GM12875 (cell line): ENCODE measurements at regions not wholly inside any gene's neighbourhood (a gene's known extent, or its start where the extent isn't known, plus 50 kb on each side); places are given as distances from the start of the nearest gene placed in this dataset.

ENCODE experiments used
- H3K4me3 ChIP-seq: one replicate; pipeline ENCODE4 v1.5.1; 2011; ENCODE audit warnings: low read depth, low read length, control low read depth
- TF ChIP-seq, protein P1 (sequence below): IDR thresholded peaks from 2 replicates; pipeline ENCODE4 v1.5.1; 2011; ENCODE audit warnings: low read depth, mild to moderate bottlenecking, control low read depth, inconsistent platforms, low read length, moderate library complexity, borderline replicate concordance; ENCODE audit not compliant: insufficient read depth

DNA sequence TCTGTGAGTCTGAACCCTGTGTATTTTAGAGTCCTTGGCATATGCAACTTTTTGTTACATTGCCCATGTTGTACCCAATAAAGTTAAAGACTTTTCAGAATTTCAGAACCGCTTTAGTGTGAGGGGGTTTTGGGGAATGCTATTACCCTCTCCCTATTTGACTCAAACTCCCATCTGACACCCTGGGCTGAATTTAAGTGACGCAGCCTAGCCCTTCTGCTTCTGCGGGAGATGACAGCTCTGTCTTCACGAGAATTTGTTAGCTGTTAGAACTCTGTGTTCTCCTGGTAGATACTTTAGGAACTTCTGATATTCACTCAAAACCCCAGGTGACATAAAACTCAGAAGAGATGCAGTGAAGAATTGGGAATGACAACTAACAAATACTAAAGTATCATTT lies 500.6 kb upstream of the ID4 start:
- TF ChIP-seq, protein P1, sequence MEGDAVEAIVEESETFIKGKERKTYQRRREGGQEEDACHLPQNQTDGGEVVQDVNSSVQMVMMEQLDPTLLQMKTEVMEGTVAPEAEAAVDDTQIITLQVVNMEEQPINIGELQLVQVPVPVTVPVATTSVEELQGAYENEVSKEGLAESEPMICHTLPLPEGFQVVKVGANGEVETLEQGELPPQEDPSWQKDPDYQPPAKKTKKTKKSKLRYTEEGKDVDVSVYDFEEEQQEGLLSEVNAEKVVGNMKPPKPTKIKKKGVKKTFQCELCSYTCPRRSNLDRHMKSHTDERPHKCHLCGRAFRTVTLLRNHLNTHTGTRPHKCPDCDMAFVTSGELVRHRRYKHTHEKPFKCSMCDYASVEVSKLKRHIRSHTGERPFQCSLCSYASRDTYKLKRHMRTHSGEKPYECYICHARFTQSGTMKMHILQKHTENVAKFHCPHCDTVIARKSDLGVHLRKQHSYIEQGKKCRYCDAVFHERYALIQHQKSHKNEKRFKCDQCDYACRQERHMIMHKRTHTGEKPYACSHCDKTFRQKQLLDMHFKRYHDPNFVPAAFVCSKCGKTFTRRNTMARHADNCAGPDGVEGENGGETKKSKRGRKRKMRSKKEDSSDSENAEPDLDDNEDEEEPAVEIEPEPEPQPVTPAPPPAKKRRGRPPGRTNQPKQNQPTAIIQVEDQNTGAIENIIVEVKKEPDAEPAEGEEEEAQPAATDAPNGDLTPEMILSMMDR, result no peak
- H3K4me3 ChIP-seq, result no peak overlapping the region

DNA sequence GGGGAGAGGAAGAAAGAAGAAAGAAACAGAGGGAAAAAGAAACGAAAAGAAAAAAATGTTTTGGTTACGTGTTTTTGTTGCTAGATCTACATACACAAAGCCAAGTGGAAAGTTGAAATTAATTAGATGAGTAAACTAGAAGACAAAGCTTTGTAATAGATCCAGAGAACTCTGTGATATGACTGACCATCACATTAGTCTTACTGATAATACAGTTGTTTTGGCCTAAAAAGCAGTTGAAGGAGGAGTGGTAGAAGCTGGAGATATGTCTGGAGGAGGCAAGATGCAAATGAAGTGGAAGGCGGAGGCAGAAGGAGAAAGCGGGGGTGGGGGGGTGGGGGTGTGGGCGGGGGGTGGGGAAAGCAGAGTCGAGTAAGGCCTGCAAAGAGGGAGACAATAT lies 500.1 kb upstream of the ID4 start:
- TF ChIP-seq, protein P1, result no peak

DNA sequence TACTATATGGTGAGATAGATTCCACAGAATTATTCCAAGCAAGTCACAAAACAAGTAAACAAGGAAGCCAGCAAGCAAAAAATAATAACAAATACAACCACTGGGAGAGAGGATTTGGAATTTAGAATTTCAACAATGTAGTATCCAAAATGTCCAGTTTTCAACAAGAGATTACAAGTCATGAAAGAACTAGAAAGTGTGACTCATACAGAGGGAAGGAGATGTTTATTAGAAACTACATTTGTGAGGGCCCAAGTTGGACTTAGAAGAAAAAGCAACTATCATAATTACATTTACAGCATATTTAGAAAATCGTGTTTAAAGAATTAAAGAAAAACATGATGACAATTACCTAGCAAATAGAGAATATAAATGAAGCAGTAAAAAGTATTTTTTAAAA lies 494.6 kb upstream of the ID4 start:
- TF ChIP-seq, protein P1, result no peak
- no peak overlapping the region for H3K4me3 ChIP-seq

More for the DNA sequence above, 500.1 kb upstream of the ID4 start:
- no peak overlapping the region for H3K4me3 ChIP-seq

DNA sequence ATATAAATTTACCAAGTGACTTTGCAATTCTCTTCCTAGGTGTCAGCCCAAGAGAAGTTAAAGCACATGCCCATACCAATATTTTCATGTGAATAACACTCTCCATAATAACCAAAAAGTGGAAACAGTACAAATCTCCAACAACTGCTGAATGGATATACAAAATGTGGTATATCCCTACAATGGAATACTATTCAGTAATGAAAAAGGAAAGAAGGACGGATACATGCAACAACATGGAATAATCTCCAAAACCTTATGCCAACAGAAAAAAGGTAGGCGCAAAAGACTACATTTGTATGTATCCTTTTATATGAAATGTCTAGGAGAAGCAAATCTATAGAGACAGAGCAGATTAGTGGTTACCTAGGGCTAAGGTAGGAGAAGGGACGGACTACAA lies 487.7 kb upstream of the ID4 start:
- TF ChIP-seq, protein P1, result no peak
- H3K4me3 ChIP-seq, result no peak overlapping the region

DNA sequence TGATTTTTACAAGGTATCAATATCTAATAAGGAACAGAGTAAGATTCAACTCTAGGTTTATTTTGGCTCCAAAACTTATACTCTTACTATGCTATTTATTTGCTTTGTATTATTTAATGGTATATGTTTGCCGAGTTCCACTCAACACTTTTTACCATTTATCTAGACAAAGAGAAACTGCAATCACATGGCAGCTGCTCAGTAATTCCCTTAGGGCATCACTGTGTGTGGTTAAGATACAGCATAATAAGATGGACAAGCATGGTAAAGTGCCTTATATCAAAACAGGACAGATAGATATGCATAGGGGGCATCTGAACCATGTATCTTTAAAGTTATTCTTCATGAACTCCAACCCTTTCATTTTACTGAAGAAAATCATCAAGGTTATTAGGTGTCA lies 483.0 kb upstream of the ID4 start:
- no peak overlapping the region for H3K4me3 ChIP-seq
- TF ChIP-seq, protein P1, result no peak

DNA sequence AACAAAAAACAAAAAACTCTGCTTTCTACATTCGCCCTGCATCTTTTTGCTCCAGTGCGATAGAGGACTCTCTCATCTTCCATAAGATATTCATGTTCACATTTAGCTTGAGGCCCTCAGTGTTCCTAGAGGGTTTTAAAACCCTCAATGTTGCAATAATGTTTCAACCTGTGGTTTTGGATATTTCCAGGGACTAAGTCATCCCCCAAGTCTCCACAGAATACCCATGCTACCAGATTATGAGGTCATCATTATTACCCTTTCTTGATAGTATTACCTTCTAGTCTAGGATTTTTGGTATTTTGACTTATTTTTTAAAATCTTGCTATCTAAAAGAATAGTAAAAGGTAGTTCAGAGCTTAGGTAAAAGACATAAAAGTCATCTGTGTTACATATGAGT lies 480.5 kb upstream of the ID4 start:
- no peak overlapping the region for H3K4me3 ChIP-seq
- TF ChIP-seq, protein P1, result no peak

DNA sequence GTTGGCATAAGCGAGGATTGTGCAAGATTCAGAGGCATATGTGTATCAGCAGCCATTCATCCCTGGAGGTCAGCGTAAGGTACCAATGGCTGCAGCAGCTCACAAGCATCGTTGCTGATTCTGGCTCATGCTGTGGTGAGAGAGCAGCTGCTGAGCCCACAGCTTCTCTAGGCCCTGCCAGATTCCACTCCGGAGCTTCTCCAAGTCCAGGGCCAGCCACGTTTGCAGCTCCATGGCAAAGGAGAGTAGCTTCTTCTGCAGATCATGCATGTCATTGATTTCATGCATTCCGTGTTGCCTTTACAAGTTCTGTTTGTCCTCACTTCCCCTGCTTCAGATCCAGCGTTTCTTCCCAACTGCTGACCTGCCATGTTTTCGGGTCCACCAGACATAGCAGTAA lies 474.8 kb upstream of the ID4 start:
- TF ChIP-seq, protein P1, result no peak

More for the DNA sequence above, 474.8 kb upstream of the ID4 start:
- no peak overlapping the region for H3K4me3 ChIP-seq
